H9 (cell line): ENCODE measurements at regions not wholly inside any gene's neighbourhood (a gene's known extent, or its start where the extent isn't known, plus 50 kb on each side); places are given as distances from the start of the nearest gene placed in this dataset.

Experiments
- DNase-seq: peaks from one replicate; pipeline ENCODE4 v3.0.0-alpha.2; 2017
- H2AFZ ChIP-seq: one replicate; pipeline ENCODE4 v1.6.1; 2013; ENCODE audit warnings: mild to moderate bottlenecking, low read length, control low read depth, moderate library complexity
- H2AK5ac ChIP-seq: 2 replicates; pipeline ENCODE4 v1.6.1; 2013; ENCODE audit warnings: low read length, control low read depth, mixed read lengths; ENCODE audit not compliant: insufficient read length
- H2BK120ac ChIP-seq: one replicate; pipeline ENCODE4 v1.6.1; 2013; ENCODE audit warnings: low read depth, mild to moderate bottlenecking, low read length, control low read depth, inconsistent platforms; ENCODE audit not compliant: poor library complexity, severe bottlenecking
- H2BK12ac ChIP-seq: 2 replicates; pipeline ENCODE4 v1.6.1; 2013; ENCODE audit warnings: low read length, control low read depth, mixed read lengths, low read depth; ENCODE audit not compliant: insufficient read length
- H2BK15ac ChIP-seq: 2 replicates; pipeline ENCODE4 v1.6.1; 2013; ENCODE audit warnings: low read depth, low read length, control low read depth
- H2BK20ac ChIP-seq: one replicate; pipeline ENCODE4 v1.6.1; 2013; ENCODE audit warnings: low read depth, mild to moderate bottlenecking, low read length, control low read depth, inconsistent platforms; ENCODE audit not compliant: poor library complexity, severe bottlenecking
- H2BK5ac ChIP-seq: 2 replicates; pipeline ENCODE4 v1.6.1; 2013; ENCODE audit warnings: low read length, control low read depth, mixed read lengths; ENCODE audit not compliant: insufficient read length
- H3K14ac ChIP-seq: 2 replicates; pipeline ENCODE4 v1.6.1; 2013; ENCODE audit warnings: low read length, control low read depth; ENCODE audit not compliant: insufficient read depth
- H3K18ac ChIP-seq: 2 replicates; pipeline ENCODE4 v1.6.1; 2013; ENCODE audit warnings: low read depth, mild to moderate bottlenecking, mixed read lengths, low read length, control low read depth; ENCODE audit not compliant: insufficient read length
- H3K23ac ChIP-seq: 2 replicates; pipeline ENCODE4 v1.6.1; 2013; ENCODE audit warnings: low read length, control low read depth, mixed read lengths, low read depth; ENCODE audit not compliant: insufficient read length
- H3K23me2 ChIP-seq: 2 replicates; pipeline ENCODE4 v1.6.1; 2013; ENCODE audit warnings: low read depth, mild to moderate bottlenecking, mixed read lengths, low read length, control low read depth; ENCODE audit not compliant: insufficient read length, poor library complexity, severe bottlenecking
- H3K27ac ChIP-seq: 2 replicates; pipeline ENCODE4 v1.5.1; 2013; ENCODE audit warnings: low read length, control low read depth, mixed read lengths, low read depth; ENCODE audit not compliant: insufficient read length
- H3K27me3 ChIP-seq: 2 replicates; pipeline ENCODE4 v1.6.1; 2013; ENCODE audit warnings: low read length, control low read depth, inconsistent platforms; ENCODE audit not compliant: insufficient read depth
- H3K4ac ChIP-seq: 2 replicates; pipeline ENCODE4 v1.6.1; 2013; ENCODE audit warnings: low read depth, mild to moderate bottlenecking, control low read depth, inconsistent platforms, low read length, moderate library complexity
- H3K4me1 ChIP-seq: 2 replicates; pipeline ENCODE4 v1.6.1; 2013; ENCODE audit warnings: low read length, control low read depth, inconsistent platforms; ENCODE audit not compliant: insufficient read depth
- H3K4me2 ChIP-seq: 2 replicates; pipeline ENCODE4 v1.6.1; 2013; ENCODE audit warnings: low read length, control low read depth, mixed read lengths; ENCODE audit not compliant: insufficient read length, insufficient read depth
- H3K56ac ChIP-seq: 2 replicates; pipeline ENCODE4 v1.6.1; 2013; ENCODE audit warnings: low read depth, mild to moderate bottlenecking, mixed read lengths, low read length, control low read depth; ENCODE audit not compliant: insufficient read length
- H3K79me1 ChIP-seq: 2 replicates; pipeline ENCODE4 v1.6.1; 2013; ENCODE audit warnings: low read depth, mild to moderate bottlenecking, moderate library complexity, low read length, control low read depth, inconsistent platforms; ENCODE audit not compliant: insufficient read depth, poor library complexity, severe bottlenecking
- H3K79me2 ChIP-seq: 2 replicates; pipeline ENCODE4 v1.6.1; 2013; ENCODE audit warnings: low read length, control low read depth, inconsistent platforms; ENCODE audit not compliant: insufficient read depth
- H3K9ac ChIP-seq: 2 replicates; pipeline ENCODE4 v1.6.1; 2013; ENCODE audit warnings: low read length, control low read depth, mixed read lengths; ENCODE audit not compliant: insufficient read length; ENCODE audit errors: extremely low read depth
- H3K9me3 ChIP-seq: one replicate; pipeline ENCODE4 v1.6.1; 2013; ENCODE audit warnings: low read depth, low read length, inconsistent platforms; ENCODE audit not compliant: control insufficient read depth
- H3T11ph ChIP-seq: one replicate; pipeline ENCODE4 v1.6.1; 2013; ENCODE audit warnings: mild to moderate bottlenecking, low read length, control low read depth, inconsistent platforms
- H4K20me1 ChIP-seq: one replicate; pipeline ENCODE4 v1.6.1; 2013; ENCODE audit not compliant: control insufficient read depth, insufficient read length, insufficient read depth
- H4K5ac ChIP-seq: 2 replicates; pipeline ENCODE4 v1.6.1; 2013; ENCODE audit warnings: low read depth, mild to moderate bottlenecking, mixed read lengths, low read length, control low read depth; ENCODE audit not compliant: insufficient read length
- H4K8ac ChIP-seq: replicated peaks from 2 replicates; pipeline ENCODE4 v1.6.1; 2013; ENCODE audit warnings: low read length, control low read depth, mixed read lengths, low read depth; ENCODE audit not compliant: insufficient read length
- H4K91ac ChIP-seq: 2 replicates; pipeline ENCODE4 v1.6.1; 2013; ENCODE audit warnings: low read depth, mild to moderate bottlenecking, moderate library complexity, mixed read lengths, low read length, control low read depth; ENCODE audit not compliant: insufficient read length
- H3K27ac Mint-ChIP-seq, 3 experiments: 2 replicates in 2 of 3; 3 replicates in 1 of 3; pipeline ENCODE4 v1.8.0; 2020 to 2021; ENCODE audit warnings: mixed read lengths in 3 of 3, mild to moderate bottlenecking in 1 of 3, moderate library complexity in 1 of 3
- H3K27me3 Mint-ChIP-seq: 2 replicates; pipeline ENCODE4 v1.8.0; 2021; ENCODE audit warnings: low read depth, mild to moderate bottlenecking, moderate library complexity, mixed read lengths
- H3K36me3 Mint-ChIP-seq, 3 experiments: 2 replicates in 2 of 3; 3 replicates in 1 of 3; pipeline ENCODE4 v1.8.0; 2020 to 2021; ENCODE audit warnings: low read depth in 3 of 3, mixed read lengths in 3 of 3; ENCODE audit not compliant: insufficient read depth in 1 of 3
- H3K4me1 Mint-ChIP-seq, 2 experiments: 2 replicates each; pipeline ENCODE4 v1.8.0; 2020; ENCODE audit warnings: mixed read lengths in 2 of 2
- H3K4me3 Mint-ChIP-seq, 2 experiments: 2 replicates in 1 of 2; 3 replicates in 1 of 2; pipeline ENCODE4 v1.8.0; 2020 to 2021; ENCODE audit warnings: mild to moderate bottlenecking in 2 of 2, mixed read lengths in 2 of 2, moderate library complexity in 1 of 2
- H3K9me3 Mint-ChIP-seq, 2 experiments: 2 replicates in 1 of 2; 3 replicates in 1 of 2; pipeline ENCODE4 v1.8.0; 2020; ENCODE audit warnings: mild to moderate bottlenecking in 2 of 2, mixed read lengths in 2 of 2, moderate library complexity in 1 of 2
- CTCF ChIP-seq: fragments of 200-600 bp; sonication (generic); conservative IDR thresholded peaks from 3 replicates; pipeline ENCODE4 v1.8.0; 2021; ENCODE audit warnings: antibody characterized with exemption, mild to moderate bottlenecking
- WGBS: extraction: QIAGEN DNeasy Blood & Tissue Kit; methylation state at CpG from one replicate; pipeline ENCODE4 v1.1.7; 2013; ENCODE audit warnings: missing lambda C conversion rate, low lambda C conversion rate, mixed read lengths; ENCODE audit not compliant: insufficient read length; ENCODE audit errors: extremely low coverage; 5-methylcytosine and 5-hydroxymethylcytosine counted together

DNA sequence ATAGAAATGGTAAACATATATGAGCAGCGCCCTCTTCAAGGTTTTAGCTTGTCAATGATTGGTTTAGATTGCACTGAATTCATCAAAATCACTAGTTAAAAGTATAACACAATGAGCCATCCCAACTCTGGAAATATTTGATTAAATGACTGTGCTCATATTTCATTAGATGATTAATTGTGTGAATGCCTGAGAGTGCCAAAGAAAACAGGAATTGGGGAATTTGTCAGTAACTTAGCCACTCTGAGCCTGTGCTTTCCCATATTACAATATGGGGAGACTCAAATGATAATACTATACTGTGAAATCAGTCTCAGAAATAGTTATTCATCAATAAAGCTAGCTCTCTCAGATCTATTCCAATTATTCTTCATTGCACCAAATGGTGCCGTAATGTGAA, 2087.6 kb upstream of the CELF4 start:
- H3K4me1 Mint-ChIP-seq = peaks cover 11 to 12% of the 10 kb centered on the region in 2 experiments

More for the DNA sequence above, 2087.6 kb upstream of the CELF4 start:
- no peak overlapping the region for H2BK20ac ChIP-seq
- Mint-ChIP-seq H3K27ac (no peak overlapping the region), H3K27me3 (no peaks in the 10 kb centered on the region), H3K36me3 (no peaks in the 10 kb centered on the region), H3K4me3 (no peak overlapping the region), H3K9me3 (no peaks in the 10 kb centered on the region)
- H3K23ac ChIP-seq = no peak overlapping the region
- H4K91ac ChIP-seq = no peak overlapping the region
- H2BK5ac ChIP-seq = no peak overlapping the region
- no peak overlapping the region for H2BK12ac ChIP-seq
- no peaks in the 10 kb centered on the region for H3K23me2 ChIP-seq
- no peaks in the 10 kb centered on the region for H3K79me1 ChIP-seq
- no peaks in the 10 kb centered on the region for H3K9me3 ChIP-seq
- H3K18ac ChIP-seq = no peak overlapping the region
- H2AK5ac ChIP-seq = no peak overlapping the region
- no peaks in the 10 kb centered on the region for H3K27me3 ChIP-seq
- H4K8ac ChIP-seq = no peak overlapping the region
- no peak overlapping the region for H3K4me2 ChIP-seq
- DNase-seq = no peak
- no peak overlapping the region for H2AFZ ChIP-seq
- no peak overlapping the region for H2BK120ac ChIP-seq
- no peak overlapping the region for H3T11ph ChIP-seq
- H4K5ac ChIP-seq = no peak overlapping the region
- no peak overlapping the region for H3K4ac ChIP-seq
- H4K20me1 ChIP-seq = no peaks in the 10 kb centered on the region
- no peak overlapping the region for H3K14ac ChIP-seq
- WGBS = no CpG with 5 or more reads among the region's 2 CpGs
- no peak for TF ChIP-seq CTCF
- no peaks in the 10 kb centered on the region; the same call in 1 of the 2 replicates for H3K4me1 ChIP-seq
- no peak overlapping the region for H3K56ac ChIP-seq
- no peak overlapping the region for H2BK15ac ChIP-seq
- H3K9ac ChIP-seq = no peak overlapping the region
- H3K27ac ChIP-seq = no peak overlapping the region
- no peaks in the 10 kb centered on the region for H3K79me2 ChIP-seq
